ENCODE measurements at regions not wholly inside any gene's neighbourhood (a gene's known extent, or its start where the extent isn't known, plus 50 kb on each side); places are given as distances from the start of the nearest gene placed in this dataset.
"Not testable (repeated sequence)": the region's sequence is repeated elsewhere in the genome, so short reads cannot be mapped to it uniquely, and the experiment has no call there.

DNA sequence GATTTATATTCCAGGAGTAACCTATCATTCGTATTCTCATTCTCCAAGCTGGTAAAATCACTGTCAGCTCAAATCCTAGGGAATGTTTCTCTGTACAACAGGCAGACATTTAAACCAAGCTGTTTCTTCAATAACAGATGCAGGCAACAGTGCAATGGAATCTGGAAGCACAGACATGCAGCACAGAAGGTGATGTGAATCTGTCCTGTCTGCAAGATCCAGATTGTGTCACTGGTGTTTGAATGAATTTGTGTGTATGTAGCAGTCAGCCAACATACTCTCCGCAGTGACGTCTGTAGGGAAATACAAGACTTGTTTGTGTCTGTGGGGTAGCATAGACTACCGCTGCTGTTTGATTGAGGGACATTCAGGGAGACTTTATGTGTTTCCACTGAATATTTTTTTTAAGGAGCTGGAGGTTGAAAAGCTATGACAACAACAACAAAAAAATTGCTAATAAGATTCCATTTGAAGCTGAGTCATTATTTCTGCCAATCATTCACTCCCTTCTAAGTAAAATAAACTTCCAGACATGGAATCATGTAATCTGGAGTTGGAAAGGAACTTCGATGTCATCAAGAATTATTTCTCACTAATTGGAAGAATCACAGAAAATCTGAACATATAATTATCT lies 122.9 kb upstream of the MYO3A start:
- DNase-seq = no peak

DNA sequence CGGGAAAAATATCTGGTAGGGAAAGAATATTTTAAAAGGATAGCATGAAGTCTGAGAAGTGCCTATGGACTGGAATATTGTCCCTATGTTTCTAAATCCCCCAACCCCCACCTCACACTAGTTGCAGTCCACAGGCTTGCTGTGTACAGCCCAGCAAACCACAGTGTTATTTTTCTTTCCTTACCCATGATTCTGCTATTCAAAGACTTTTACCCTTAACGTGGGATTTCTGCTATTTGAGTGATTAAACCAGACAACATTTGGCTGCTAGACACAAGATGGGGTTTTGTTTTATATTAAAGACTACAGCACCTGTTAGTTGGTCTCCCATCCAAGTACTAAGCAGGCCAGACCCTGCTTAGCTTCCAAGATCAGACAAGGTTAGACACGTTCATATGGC lies 120.5 kb upstream of the MYO3A start:
- DNase-seq = no peak

DNA sequence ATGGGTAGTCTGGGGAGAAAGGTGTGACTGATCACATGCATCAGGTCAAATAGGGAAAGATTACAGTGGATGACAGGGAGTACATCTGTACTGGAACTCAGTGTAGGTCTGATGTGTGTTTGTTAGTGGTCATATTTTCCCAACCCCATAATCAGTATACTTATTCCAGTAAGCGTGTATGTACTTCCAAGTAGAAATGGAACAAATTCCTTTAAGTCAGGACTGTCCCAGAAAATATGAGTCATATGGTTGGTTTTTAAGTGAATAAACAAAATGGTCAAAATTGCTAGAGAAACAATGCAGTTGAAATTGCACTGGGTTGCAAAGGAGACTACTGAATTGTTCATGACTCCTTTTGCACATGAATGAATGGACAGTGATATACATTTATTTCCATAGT lies 118.8 kb upstream of the MYO3A start:
- DNase-seq = no peak

- peak; percentile 23 for DNase-seq
These were observed 117.8 kb upstream of the MYO3A start for GRCh38 chr10:25815999-25816768.

DNA sequence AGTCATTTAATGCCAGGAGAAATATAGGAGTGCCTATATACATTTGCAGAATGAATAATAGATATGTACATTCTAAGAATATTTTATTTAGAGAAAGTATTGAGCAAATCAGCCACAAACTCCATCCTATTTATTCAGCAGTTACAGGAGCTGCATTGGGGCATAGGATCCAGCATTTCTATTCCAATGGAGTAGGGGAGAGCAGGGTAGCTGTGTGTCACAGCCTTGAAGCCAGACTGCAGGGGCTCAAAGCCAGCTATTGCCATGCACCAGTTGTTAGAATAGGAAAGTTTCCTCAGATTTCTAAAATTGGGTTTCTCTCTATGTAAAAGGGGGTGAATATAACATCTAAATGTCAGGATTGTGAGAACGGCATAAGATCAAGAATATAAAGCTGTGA lies 116.8 kb upstream of the MYO3A start:
- DNase-seq = no peak

- DNase-seq = no peak
These were observed 115.3 kb upstream of the MYO3A start for GRCh38 chr10:25818751-25819150.

GRCh38 chr10:25820472-25820871 lies 113.6 kb upstream of the MYO3A start:
- no peak for DNase-seq

- peak; percentile 18 for DNase-seq
These were observed 113.2 kb upstream of the MYO3A start for GRCh38 chr10:25820874-25821273.

GRCh38 chr10:25824050-25824449 lies 110.0 kb upstream of the MYO3A start:
- DNase-seq = no peak

DNA sequence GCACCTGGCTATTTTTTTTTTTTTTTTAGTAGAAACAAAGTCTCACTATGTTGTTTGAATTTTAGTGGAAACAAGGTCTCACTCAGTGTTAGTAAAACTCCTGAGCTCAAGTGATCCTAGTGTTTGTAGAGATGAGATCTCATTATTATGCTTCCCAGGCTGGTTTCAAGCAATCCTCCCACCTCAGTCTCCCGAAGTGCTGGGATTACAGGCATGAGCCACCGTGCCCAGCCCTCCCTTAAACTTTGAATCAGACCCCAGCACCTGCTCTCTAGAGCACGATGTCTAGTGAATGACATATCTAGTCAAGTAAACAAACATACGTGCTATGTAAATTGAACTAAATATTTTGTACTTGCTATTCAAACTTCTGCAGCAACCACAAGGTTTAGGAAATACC lies 105.6 kb upstream of the MYO3A start:
- DNase-seq = no peak

GRCh38 chr10:25831080-25831479 lies 102.9 kb upstream of the MYO3A start:
- DNase-seq = no peak

GRCh38 chr10:25839683-25840082 lies 94.3 kb upstream of the MYO3A start:
- DNase-seq = no peak

DNA sequence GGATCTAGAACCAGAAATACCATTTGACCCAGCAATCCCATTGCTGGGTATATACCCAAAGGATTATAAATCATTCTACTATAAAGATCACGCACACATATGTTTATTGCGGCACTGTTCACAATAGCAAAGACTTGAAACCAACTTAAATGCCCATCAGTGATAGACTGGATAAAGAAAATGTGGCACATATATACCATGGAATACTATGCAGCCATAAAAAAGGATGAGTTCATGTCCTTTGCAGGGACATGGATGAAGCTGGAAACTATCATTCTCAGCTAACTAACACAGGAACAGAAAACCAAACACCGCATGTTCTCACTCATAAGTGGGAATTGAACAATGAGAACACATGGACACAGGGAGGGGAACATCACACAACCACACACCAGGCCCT lies 93.2 kb upstream of the MYO3A start:
- not testable (repeated sequence) for DNase-seq

- DNase-seq = peak; percentile 10
These were observed 91.9 kb upstream of the MYO3A start for GRCh38 chr10:25842146-25842545.

- no peak for DNase-seq
These were observed 90.4 kb upstream of the MYO3A start for GRCh38 chr10:25843551-25844170.

- DNase-seq = not testable (repeated sequence)
These were observed 89.3 kb upstream of the MYO3A start for GRCh38 chr10:25844716-25845115.

- no peak for DNase-seq
These were observed 84.8 kb upstream of the MYO3A start for GRCh38 chr10:25849268-25849667.

- no peak for DNase-seq
These were observed 84.0 kb upstream of the MYO3A start for GRCh38 chr10:25849988-25850387.

- no peak for DNase-seq
These were observed 82.5 kb upstream of the MYO3A start for GRCh38 chr10:25851548-25851947.

- DNase-seq = no peak
These were observed 81.6 kb upstream of the MYO3A start for GRCh38 chr10:25852364-25852941.

DNA sequence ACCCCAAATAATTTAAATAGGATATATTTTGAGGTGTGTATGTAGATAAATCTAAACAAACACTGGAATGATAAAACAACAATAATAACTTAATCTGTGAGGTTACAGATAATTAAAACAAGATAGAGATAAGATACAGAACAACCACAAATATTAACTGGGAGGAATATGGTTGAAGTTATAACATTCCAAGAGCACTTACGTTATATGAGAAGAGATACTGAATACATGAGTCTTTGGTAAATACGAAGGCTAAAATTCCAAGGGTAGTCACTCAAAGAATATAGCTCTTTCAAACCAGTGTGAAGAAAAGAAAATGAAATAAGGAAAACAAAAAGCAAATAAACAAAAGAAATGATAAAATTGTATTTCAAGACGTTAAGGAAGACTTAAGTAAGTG lies 76.0 kb upstream of the MYO3A start:
- DNase-seq = no peak

- DNase-seq = no peak
These were observed 68.8 kb upstream of the MYO3A start for GRCh38 chr10:25865267-25865666.

GRCh38 chr10:25867321-25867720 lies 66.7 kb upstream of the MYO3A start:
- DNase-seq = no peak

GRCh38 chr10:25869067-25869591 lies 64.9 kb upstream of the MYO3A start:
- DNase-seq = no peak
